CD4-positive, alpha-beta T cell treated with Interferon alpha-2 for 1 hour (primary cell): ENCODE measurements at regions not wholly inside any gene's neighbourhood (a gene's known extent, or its start where the extent isn't known, plus 50 kb on each side); places are given as distances from the start of the nearest gene placed in this dataset.

Experiments used
- DNase-seq, 2 donors: peaks; one replicate each; pipeline ENCODE4 v3.0.0-alpha.2; 2020 to 2022

DNA sequence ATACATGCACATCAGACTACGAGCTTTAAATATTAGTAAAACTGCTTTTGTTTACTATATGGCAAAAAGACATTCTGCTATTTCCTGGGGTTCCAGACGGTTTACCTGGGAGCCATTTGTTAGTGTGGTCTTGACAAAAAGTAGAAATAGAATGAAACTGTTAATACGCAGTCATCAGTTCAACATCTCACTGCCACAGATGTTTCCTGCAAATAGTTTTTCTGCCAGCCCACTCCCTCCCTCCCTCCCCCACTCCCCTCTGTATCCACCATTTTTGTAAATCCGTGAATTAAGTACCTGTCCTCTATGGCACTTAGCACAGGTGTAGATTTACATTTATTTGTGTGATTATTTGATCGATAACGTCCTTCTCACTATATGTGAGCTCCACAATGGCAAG, 74.6 kb upstream of the TPK1 start:
- no peak for DNase-seq

DNA sequence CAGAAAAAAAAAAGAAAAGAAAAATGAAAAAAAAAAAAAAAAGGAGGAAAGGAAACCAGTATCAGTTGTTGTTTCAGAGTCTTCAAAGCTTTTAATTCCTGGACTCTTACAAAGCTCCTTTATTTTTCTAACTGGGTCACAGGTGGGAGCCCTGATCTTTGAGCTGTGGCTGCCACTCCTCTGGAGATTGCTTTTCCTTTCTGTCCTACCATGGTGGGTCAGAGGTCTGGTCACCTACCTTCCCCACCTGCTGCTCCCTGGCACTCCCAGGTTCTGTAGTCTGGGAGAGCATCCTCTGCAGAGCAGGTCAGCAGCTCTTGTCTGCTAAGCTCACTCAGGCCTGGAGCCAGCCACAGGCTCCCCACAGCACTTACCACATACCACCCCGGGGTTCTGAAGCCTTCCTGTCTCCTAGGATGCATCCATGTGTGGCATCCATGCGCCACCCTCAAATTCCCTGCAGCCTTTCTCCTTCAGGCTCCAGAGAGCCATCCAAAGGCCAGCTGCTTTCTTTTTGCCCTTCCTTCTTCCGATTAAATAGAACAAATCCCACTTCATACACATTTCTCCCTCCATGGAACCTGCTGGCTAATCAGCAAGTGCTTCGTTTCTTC, 73.2 kb upstream of the TPK1 start:
- no peak for DNase-seq

DNA sequence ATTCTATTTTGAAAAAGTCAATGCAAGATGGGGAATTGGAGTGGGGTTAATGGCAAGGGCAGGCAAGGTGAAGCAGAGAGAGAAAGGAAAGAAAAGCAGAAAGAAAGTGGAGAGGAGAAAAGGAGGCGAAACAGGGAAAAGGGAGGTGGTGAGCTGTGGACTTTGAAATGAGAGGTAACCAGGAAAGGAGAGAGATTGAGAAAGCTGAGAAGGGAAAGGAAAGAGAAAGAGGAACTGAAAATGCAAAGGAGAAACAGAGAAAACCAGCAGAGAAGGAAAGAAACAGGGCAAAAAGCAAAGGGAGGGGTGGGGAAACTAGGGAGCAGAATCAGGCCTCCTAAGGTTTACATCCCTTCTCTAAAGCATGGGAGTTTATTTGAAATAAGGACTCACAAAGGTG, 72.5 kb upstream of the TPK1 start:
- DNase-seq, result no peak

DNA sequence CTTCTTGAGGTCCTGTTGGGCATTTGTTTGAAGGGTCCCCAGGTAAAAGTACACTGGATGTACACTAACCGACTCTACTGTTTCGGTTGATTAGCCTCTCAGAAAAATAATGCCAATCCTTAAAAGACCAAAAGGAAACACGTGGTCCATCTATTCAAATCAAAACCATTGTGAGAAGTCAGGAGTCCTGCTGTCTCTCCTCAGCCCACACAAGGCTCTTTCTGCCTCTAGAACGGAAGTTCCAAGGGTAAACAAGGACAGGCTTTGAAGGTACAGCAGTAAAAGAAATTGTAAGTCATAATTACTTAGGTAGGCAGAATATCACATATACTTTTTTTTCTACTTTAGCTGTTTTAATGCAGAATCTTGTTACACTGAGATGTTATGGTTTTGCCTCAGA, 71.7 kb upstream of the TPK1 start:
- DNase-seq, result no peak

DNA sequence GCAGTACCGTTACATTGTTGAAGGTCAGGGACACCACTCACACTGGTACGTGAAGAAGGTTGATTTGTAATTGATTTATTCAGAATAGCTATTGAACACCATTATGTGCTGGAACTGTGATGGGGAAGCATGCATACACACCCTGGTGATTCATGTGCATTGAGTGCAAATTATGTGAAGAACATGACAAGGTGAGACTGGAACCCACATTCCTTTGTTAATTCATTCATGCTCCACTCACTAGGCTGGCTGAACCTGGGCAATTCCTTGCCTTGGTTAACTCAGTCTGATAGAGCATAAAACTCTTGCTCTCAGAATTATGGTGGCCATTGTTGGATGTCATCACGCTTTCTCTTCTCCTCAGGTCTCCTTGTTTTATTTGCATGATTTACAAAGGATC, 67.3 kb upstream of the TPK1 start:
- DNase-seq, result no peak

DNA sequence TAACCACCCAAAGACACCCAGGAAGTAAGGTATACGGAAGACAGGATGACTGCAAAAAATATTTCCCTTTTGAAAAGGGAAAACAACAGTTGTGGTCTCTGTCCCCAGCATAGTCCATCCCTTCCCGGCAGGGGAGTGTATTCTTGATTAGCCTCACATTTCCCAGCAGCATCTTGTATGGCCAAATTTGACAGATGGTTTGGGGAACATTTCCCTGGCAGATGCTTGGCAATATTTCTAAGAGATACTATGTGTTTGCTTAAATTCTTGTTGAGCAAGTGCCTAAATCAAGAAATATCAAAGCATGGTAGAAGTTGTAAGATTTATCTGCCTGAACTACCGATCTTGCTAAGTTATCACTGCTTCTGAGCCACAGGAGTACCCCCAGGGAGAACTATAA, 56.9 kb upstream of the TPK1 start:
- DNase-seq, result no peak
